ENCODE measurements at regions not wholly inside any gene's neighbourhood (a gene's known extent, or its start where the extent isn't known, plus 50 kb on each side); places are given as distances from the start of the nearest gene placed in this dataset.

DNA sequence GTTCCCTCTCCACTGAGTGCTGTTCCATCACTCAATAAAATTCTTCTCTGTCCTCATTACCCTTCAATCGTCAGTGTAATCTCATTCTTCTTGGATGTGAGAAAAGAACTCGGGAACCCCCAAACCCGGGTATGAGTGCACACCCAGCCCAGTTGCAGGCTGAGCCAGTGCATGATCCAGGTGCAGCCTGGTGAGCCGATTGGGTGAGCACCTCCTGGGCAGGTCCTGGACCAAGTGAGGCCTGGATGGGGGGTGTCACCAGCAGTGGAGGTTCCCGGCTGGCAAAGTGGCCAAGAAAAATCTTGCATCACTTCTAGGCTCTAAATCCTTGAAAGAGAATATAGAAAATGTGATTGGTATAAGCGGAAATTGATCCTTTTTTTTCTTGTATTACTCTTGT lies 878.8 kb upstream of the KLHL1 start:
- TF ChIP-seq, protein P1, sequence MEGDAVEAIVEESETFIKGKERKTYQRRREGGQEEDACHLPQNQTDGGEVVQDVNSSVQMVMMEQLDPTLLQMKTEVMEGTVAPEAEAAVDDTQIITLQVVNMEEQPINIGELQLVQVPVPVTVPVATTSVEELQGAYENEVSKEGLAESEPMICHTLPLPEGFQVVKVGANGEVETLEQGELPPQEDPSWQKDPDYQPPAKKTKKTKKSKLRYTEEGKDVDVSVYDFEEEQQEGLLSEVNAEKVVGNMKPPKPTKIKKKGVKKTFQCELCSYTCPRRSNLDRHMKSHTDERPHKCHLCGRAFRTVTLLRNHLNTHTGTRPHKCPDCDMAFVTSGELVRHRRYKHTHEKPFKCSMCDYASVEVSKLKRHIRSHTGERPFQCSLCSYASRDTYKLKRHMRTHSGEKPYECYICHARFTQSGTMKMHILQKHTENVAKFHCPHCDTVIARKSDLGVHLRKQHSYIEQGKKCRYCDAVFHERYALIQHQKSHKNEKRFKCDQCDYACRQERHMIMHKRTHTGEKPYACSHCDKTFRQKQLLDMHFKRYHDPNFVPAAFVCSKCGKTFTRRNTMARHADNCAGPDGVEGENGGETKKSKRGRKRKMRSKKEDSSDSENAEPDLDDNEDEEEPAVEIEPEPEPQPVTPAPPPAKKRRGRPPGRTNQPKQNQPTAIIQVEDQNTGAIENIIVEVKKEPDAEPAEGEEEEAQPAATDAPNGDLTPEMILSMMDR (conservative IDR thresholded peaks at IDR 0.05; ENCODE audit: low read depth, low read length) = no peak
- TF ChIP-seq EZH2 (IDR thresholded peaks at IDR 0.05; ENCODE audit: low read length, unreplicated experiment) = no peak
